Peyer's patch (tissue), 4 donors: ENCODE measurements at regions not wholly inside any gene's neighbourhood (a gene's known extent, or its start where the extent isn't known, plus 50 kb on each side); places are given as distances from the start of the nearest gene placed in this dataset.

ENCODE experiments used
- DNase-seq, 3 donors: peaks; one replicate each; pipeline ENCODE4 v3.0.0-alpha.2; 2017 to 2019
- H3K27ac ChIP-seq, 4 donors: fragments of 200-600 bp; sonication (generic); one replicate each; pipeline ENCODE4 v1.5.1; 2016 to 2019
- H3K27me3 ChIP-seq, 2 donors: fragments of 200-600 bp; sonication (generic); one replicate each; pipeline ENCODE4 v1.5.1; 2019
- H3K36me3 ChIP-seq, 3 donors: fragments of 200-600 bp; sonication (generic); one replicate each; pipeline ENCODE4 v1.5.1; 2016 to 2019
- H3K4me1 ChIP-seq, 4 donors: fragments of 200-600 bp; sonication (generic); one replicate each; pipeline ENCODE4 v1.5.1; 2016 to 2019
- H3K4me3 ChIP-seq, 4 donors: fragments of 200-600 bp; sonication (generic); 1 replicate in 3 of 4; 2 replicates in 1 of 4; pipeline ENCODE4 v1.5.1; 2016 to 2019; ENCODE audit warnings: mild to moderate bottlenecking in 1 of 4
- H3K9me3 ChIP-seq, 4 donors: fragments of 200-600 bp; sonication (generic); one replicate each; pipeline ENCODE4 v1.5.1; 2016 to 2019; ENCODE audit warnings: mild to moderate bottlenecking in 1 of 4
- POLR2A ChIP-seq, 2 donors: fragments of 450-650 bp; IDR thresholded peaks; one replicate each; pipeline ENCODE4 v1.5.1; 2017; ENCODE audit warnings: antibody characterized with exemption in 2 of 2, mild to moderate bottlenecking in 2 of 2, moderate library complexity in 2 of 2
- TF ChIP-seq, protein P1 (sequence below), 6 experiments: fragments of 450-650 bp in 4 of 6; fragments of 200-600 bp in 2 of 6; sonication (generic) in 1 of 6; IDR thresholded peaks; one replicate each; pipeline ENCODE4 v1.5.1; 2017 to 2019; ENCODE audit warnings: antibody characterized with exemption in 6 of 6, mild to moderate bottlenecking in 3 of 6, moderate library complexity in 1 of 6

DNA sequence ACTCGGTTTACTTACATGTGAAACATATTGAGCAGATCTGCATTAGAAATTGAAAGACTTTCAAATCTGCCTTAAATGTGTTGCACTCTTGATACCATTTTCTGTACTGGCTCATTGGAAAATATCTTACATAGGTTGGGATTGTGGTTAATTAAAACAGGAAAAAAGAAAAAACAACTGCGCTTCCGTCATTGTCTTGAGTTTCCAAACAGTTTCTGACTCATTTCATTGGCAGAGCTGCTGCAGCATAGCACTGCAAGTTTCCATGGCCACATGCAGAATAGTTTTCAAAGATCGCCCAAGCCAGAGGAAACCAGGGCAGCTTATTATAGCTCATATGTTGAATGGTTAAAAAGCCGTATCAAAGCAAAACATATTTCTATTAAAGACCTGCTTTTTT, 446.6 kb upstream of the BCHE start:
- Histone ChIP-seq H3K27ac (no peak overlapping the region), H3K9me3 (no peaks in the 10 kb centered on the region), H3K27me3 (no peaks in the 10 kb centered on the region), H3K4me1 (no peaks in the 10 kb centered on the region), H3K4me3 (no peak overlapping the region), H3K36me3 (no peaks in the 10 kb centered on the region)
- no peak for DNase-seq
- no peak for TF ChIP-seq POLR2A (IDR thresholded peaks at IDR 0.05)
- TF ChIP-seq, protein P1, sequence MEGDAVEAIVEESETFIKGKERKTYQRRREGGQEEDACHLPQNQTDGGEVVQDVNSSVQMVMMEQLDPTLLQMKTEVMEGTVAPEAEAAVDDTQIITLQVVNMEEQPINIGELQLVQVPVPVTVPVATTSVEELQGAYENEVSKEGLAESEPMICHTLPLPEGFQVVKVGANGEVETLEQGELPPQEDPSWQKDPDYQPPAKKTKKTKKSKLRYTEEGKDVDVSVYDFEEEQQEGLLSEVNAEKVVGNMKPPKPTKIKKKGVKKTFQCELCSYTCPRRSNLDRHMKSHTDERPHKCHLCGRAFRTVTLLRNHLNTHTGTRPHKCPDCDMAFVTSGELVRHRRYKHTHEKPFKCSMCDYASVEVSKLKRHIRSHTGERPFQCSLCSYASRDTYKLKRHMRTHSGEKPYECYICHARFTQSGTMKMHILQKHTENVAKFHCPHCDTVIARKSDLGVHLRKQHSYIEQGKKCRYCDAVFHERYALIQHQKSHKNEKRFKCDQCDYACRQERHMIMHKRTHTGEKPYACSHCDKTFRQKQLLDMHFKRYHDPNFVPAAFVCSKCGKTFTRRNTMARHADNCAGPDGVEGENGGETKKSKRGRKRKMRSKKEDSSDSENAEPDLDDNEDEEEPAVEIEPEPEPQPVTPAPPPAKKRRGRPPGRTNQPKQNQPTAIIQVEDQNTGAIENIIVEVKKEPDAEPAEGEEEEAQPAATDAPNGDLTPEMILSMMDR (IDR thresholded peaks at IDR 0.05), result no peak

DNA sequence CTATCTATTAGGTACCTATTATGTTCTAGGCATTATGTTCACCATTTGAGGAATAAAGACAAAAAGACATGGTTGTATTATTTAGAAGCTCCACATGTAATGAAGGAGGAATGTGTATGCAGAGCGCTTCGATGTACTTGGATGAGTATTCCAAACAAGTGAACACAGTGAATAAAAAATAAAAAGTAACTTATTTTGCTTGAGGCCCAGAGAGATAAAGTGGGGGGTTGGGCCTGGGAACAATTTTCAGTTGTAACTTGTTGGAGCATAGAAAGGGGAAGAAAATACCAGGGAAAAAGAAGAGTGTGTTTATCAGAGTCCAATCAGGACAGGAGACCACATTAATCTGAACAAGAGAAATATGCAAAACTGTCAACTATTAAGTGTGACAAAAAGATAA, 445.7 kb upstream of the BCHE start:
- Histone ChIP-seq H3K27me3 (no peaks in the 10 kb centered on the region), H3K36me3 (no peaks in the 10 kb centered on the region), H3K4me1 (no peaks in the 10 kb centered on the region), H3K4me3 (no peak overlapping the region), H3K27ac (no peak overlapping the region), H3K9me3 (no peaks in the 10 kb centered on the region)
- TF ChIP-seq, protein P1 (IDR thresholded peaks at IDR 0.05), result no peak
- no peak for TF ChIP-seq POLR2A (IDR thresholded peaks at IDR 0.05)
- no peak for DNase-seq

DNA sequence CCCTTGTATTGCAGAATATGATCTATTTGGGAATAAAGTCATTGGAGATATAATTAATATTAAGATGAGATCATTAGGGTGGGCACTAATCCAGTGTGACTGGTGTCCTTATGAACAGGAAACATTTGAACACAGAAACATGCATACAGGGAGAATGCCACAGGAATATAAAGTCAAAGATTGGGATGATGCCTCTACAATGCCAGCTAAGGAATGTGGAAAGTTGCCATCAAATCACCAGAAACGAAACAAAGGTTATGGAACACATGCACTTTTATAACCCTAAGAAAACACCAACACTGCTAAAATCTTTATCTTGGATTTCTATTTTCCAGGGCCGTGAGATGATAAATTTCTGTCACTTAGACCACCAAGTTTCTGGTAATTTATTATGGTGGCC, 442.4 kb upstream of the BCHE start:
- Histone ChIP-seq H3K9me3 (no peaks in the 10 kb centered on the region), H3K4me3 (no peak overlapping the region), H3K36me3 (no peaks in the 10 kb centered on the region), H3K4me1 (no peaks in the 10 kb centered on the region), H3K27me3 (no peaks in the 10 kb centered on the region), H3K27ac (no peak overlapping the region)
- no peak for TF ChIP-seq POLR2A (IDR thresholded peaks at IDR 0.05)
- TF ChIP-seq, protein P1 (IDR thresholded peaks at IDR 0.05), result no peak
- DNase-seq, result no peak

DNA sequence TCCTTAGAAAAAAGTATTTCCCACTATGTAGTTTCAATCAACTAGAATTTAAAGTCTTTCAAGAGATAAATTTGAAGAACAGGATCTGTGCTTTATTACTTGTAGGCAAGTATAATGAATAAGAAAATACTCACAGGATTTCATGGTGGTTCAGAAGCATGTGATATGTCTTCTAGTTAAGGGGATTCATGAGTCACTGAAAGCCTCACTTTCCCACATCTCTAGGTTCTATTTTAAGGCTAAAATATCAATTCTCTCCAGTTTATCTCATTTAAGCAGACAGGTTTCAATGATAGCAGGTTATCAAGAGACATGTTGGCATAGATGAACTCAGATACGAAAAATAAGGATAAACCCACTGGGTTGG, 437.8 kb upstream of the BCHE start:
- no peak overlapping the region for H3K4me3 ChIP-seq
- DNase-seq, result no peak
- H3K27me3 ChIP-seq, result no peaks in the 10 kb centered on the region
- H3K27ac ChIP-seq, result no peak overlapping the region
- H3K4me1 ChIP-seq, result no peaks in the 10 kb centered on the region
- H3K9me3 ChIP-seq, result no peaks in the 10 kb centered on the region
- no peaks in the 10 kb centered on the region for H3K36me3 ChIP-seq
- TF ChIP-seq, protein P1 (IDR thresholded peaks at IDR 0.05), result no peak
- no peak for TF ChIP-seq POLR2A (IDR thresholded peaks at IDR 0.05)

DNA sequence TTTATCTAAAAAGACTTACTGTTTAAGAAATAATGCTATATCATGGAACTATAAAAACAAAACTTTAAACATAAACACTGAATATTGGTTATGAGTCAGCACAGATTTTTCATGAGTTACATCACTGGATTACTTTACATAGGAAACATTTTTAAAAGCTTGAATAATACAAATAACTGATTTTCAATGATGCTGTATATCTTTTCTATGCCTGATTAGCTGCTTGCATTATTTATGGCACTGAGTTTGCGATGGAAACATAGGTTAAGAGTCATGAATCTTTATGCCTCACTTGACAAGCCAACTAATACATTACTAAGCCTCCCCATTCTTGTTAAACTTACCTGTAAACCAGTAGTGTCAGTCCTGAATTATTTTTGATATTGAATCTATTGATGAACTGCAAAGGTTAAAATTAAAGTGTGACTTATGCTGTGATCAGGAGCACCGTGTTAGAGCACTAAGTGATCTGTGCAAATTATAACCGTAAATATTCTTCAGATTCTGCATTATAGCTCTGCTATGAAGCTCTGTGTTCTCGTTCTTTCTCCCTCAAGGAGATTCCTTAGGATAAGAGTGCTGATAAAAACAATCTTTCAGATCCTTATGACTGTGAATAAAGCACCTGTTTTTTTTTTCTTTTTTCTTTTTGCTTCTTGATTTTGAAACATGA, 437.3 kb upstream of the BCHE start:
- Histone ChIP-seq H3K9me3 (no peaks in the 10 kb centered on the region), H3K36me3 (no peaks in the 10 kb centered on the region), H3K27me3 (no peaks in the 10 kb centered on the region), H3K4me1 (no peaks in the 10 kb centered on the region), H3K27ac (no peak overlapping the region), H3K4me3 (no peak overlapping the region)
- DNase-seq, result no peak
- TF ChIP-seq POLR2A (IDR thresholded peaks at IDR 0.05), result no peak

DNA sequence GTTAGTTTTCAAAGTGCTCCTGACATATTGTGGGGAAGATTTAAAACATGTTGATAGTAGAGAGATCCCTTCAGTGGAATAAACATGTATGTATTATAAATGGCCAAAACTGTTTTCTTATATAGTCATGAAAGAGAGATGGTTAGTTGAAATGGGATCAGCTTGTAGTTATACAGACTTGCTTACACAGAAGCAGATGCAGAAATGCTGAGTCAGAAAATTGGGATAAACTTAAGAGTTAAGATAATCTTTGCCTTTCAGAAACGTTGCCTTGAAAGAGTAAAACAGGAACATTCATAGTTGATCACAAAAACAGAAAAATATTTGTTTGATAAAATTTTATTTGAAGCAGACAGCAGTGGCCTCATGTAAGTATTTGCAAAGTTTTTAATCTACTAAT, 433.2 kb upstream of the BCHE start:
- H3K27me3 ChIP-seq, result no peaks in the 10 kb centered on the region
- no peak overlapping the region for H3K27ac ChIP-seq
- TF ChIP-seq POLR2A (IDR thresholded peaks at IDR 0.05), result no peak
- TF ChIP-seq, protein P1 (IDR thresholded peaks at IDR 0.05), result no peak

More for the DNA sequence above, 433.2 kb upstream of the BCHE start:
- H3K4me3 ChIP-seq, result no peak overlapping the region
- no peaks in the 10 kb centered on the region for H3K9me3 ChIP-seq
- no peaks in the 10 kb centered on the region for H3K36me3 ChIP-seq
- no peak for DNase-seq
- H3K4me1 ChIP-seq, result no peaks in the 10 kb centered on the region
